Nephron progenitor cell (in vitro differentiated cells): ENCODE measurements at regions not wholly inside any gene's neighbourhood (a gene's known extent, or its start where the extent isn't known, plus 50 kb on each side); places are given as distances from the start of the nearest gene placed in this dataset.

ENCODE experiments used
- DNase-seq: peaks from one replicate; pipeline ENCODE4 v3.0.0; 2021
- H3K27ac Mint-ChIP-seq: 2 replicates; pipeline ENCODE4 v1.8.0; 2021; ENCODE audit warnings: mild to moderate bottlenecking, moderate library complexity, mixed read lengths
- H3K27me3 Mint-ChIP-seq: 2 replicates; pipeline ENCODE4 v1.8.0; 2021; ENCODE audit warnings: mild to moderate bottlenecking, low read depth, mixed read lengths; ENCODE audit not compliant: poor library complexity
- H3K36me3 Mint-ChIP-seq: 2 replicates; pipeline ENCODE4 v1.8.0; 2021; ENCODE audit warnings: low read depth, mixed read lengths
- H3K4me1 Mint-ChIP-seq: 2 replicates; pipeline ENCODE4 v1.8.0; 2021; ENCODE audit warnings: mixed read lengths
- H3K4me3 Mint-ChIP-seq: 2 replicates; pipeline ENCODE4 v1.8.0; 2021; ENCODE audit warnings: mild to moderate bottlenecking, moderate library complexity, mixed read lengths
- H3K9me3 Mint-ChIP-seq: 2 replicates; pipeline ENCODE4 v1.8.0; 2021; ENCODE audit warnings: mild to moderate bottlenecking, moderate library complexity, mixed read lengths
- CTCF ChIP-seq: fragments of 200-600 bp; sonication (generic); IDR thresholded peaks from 2 replicates; pipeline ENCODE4 v1.5.0; 2021; ENCODE audit warnings: antibody characterized with exemption

- H3K27ac Mint-ChIP-seq: no peak overlapping the region
- H3K36me3 Mint-ChIP-seq: no peaks in the 10 kb centered on the region
Observed at GRCh38 chr6:155985660-155986138, 530.1 kb upstream of the NOX3 start.

GRCh38 chr6:155980768-155981079, 525.1 kb upstream of the NOX3 start:
- no peaks in the 10 kb centered on the region for H3K36me3 Mint-ChIP-seq
- H3K4me3 Mint-ChIP-seq: no peak overlapping the region
- no peaks in the 10 kb centered on the region for H3K9me3 Mint-ChIP-seq
- peaks cover 21% of the 10 kb centered on the region for H3K4me1 Mint-ChIP-seq
- H3K27ac Mint-ChIP-seq: no peak overlapping the region
- peaks cover 9% of the 10 kb centered on the region for H3K27me3 Mint-ChIP-seq
- TF ChIP-seq CTCF: no peak
- DNase-seq: no peak

More at GRCh38 chr6:155985660-155986138, 530.1 kb upstream of the NOX3 start:
- H3K4me3 Mint-ChIP-seq: no peak overlapping the region
- H3K4me1 Mint-ChIP-seq: no peaks in the 10 kb centered on the region
- peaks cover 3% of the 10 kb centered on the region for H3K27me3 Mint-ChIP-seq
- no peak for TF ChIP-seq CTCF
- no peaks in the 10 kb centered on the region for H3K9me3 Mint-ChIP-seq
- no peak for DNase-seq

GRCh38 chr6:155980014-155980767, 524.6 kb upstream of the NOX3 start:
- Mint-ChIP-seq H3K4me1 (peaks cover 25% of the 10 kb centered on the region), H3K9me3 (no peaks in the 10 kb centered on the region), H3K27ac (no peak overlapping the region), H3K27me3 (peaks cover 9% of the 10 kb centered on the region), H3K4me3 (no peak overlapping the region), H3K36me3 (no peaks in the 10 kb centered on the region)
- no peak for TF ChIP-seq CTCF
- no peak for DNase-seq

GRCh38 chr6:155975506-155975905, 519.9 kb upstream of the NOX3 start:
- Mint-ChIP-seq H3K4me1 (peaks cover 47% of the 10 kb centered on the region), H3K27me3 (peaks cover 7% of the 10 kb centered on the region), H3K9me3 (no peaks in the 10 kb centered on the region), H3K4me3 (no peak overlapping the region), H3K27ac (no peak overlapping the region), H3K36me3 (no peaks in the 10 kb centered on the region)
- DNase-seq: no peak
- no peak for TF ChIP-seq CTCF

- H3K27ac Mint-ChIP-seq: peak overlapping the region; percentile 84
- DNase-seq: no peak
Observed at GRCh38 chr6:155974811-155975323, 519.2 kb upstream of the NOX3 start.

More at GRCh38 chr6:155974811-155975323, 519.2 kb upstream of the NOX3 start:
- Mint-ChIP-seq H3K36me3 (no peaks in the 10 kb centered on the region), H3K4me3 (no peak overlapping the region), H3K9me3 (no peaks in the 10 kb centered on the region), H3K4me1 (peaks cover 42% of the 10 kb centered on the region), H3K27me3 (peaks cover 7% of the 10 kb centered on the region)
- no peak for TF ChIP-seq CTCF
